Endothelial cell of umbilical vein (primary cell): ENCODE measurements at regions not wholly inside any gene's neighbourhood (a gene's known extent, or its start where the extent isn't known, plus 50 kb on each side); places are given as distances from the start of the nearest gene placed in this dataset.

ENCODE experiments used
- BruUV-seq: library from RNA; stranded (reverse); fragments of 400-500 nt; replicated peaks from 2 replicates; lab custom pipeline; 2021; lab: Mats Ljungman, UMichigan
- CTCF ChIA-PET: fragments of 300-600, 350-600 bp; sonication (Branson Sonifier 250); formaldehyde crosslinking; loops from one replicate; lab custom pipeline; 2021; ENCODE audit warnings: antibody characterized with exemption, inconsistent platforms; lab: Charles Lee
- POLR2A ChIA-PET: fragments of 300-600, 350-600 bp; sonication (Branson Sonifier 250); formaldehyde crosslinking; loops from one replicate; lab custom pipeline; 2021; ENCODE audit warnings: antibody characterized with exemption, inconsistent platforms; lab: Charles Lee
- DNase-seq: peaks from one replicate; pipeline ENCODE4 v3.0.0-alpha.2; 2011; ENCODE audit warnings: low read depth, low spot score
- FAIRE-seq: peaks from 2 replicates; lab custom pipeline; 2011; peaks lifted over from hg19 to GRCh38; lab: Jason Lieb, UNC
- H2AFZ ChIP-seq: 2 replicates; pipeline ENCODE4 v1.6.0; 2012; ENCODE audit warnings: low read depth, low read length, control low read depth, inconsistent platforms
- H3K27ac ChIP-seq: 2 replicates; pipeline ENCODE4 v1.5.1; 2011; ENCODE audit warnings: low read depth, mild to moderate bottlenecking, control low read depth, low read length, moderate library complexity; ENCODE audit not compliant: insufficient read depth
- H3K27me3 ChIP-seq, 2 experiments: 2 replicates each; pipeline versions ENCODE4 v1.6.0 to v1.6.1; 2011; ENCODE audit warnings: low read length in 2 of 2, mixed read lengths in 1 of 2; ENCODE audit not compliant: control insufficient read depth in 2 of 2, insufficient read depth in 2 of 2
- H3K36me3 ChIP-seq, 2 experiments: 2 replicates in 1 of 2; 3 replicates in 1 of 2; pipeline ENCODE4 v1.5.1; 2011; ENCODE audit warnings: low read length in 2 of 2, mild to moderate bottlenecking in 1 of 2, moderate library complexity in 1 of 2; ENCODE audit not compliant: control insufficient read depth in 2 of 2, insufficient read depth in 2 of 2; ENCODE audit errors: extremely low read depth in 1 of 2
- H3K4me1 ChIP-seq: 3 replicates; pipeline ENCODE4 v1.5.1; 2011; ENCODE audit warnings: mild to moderate bottlenecking, low read length; ENCODE audit not compliant: control insufficient read depth, insufficient read depth; ENCODE audit errors: extremely low read depth
- H3K4me2 ChIP-seq: 2 replicates; pipeline ENCODE4 v1.6.1; 2011; ENCODE audit warnings: low read length, control low read depth, mixed read lengths; ENCODE audit not compliant: insufficient read depth
- H3K4me3 ChIP-seq, 3 experiments: fragments of 200-600 bp in 1 of 3; sonication (generic), shearing (Covaris generic) in 1 of 3; replicated peaks in 1 of 3; 2 replicates each; pipeline ENCODE4 v1.5.1; 2011 to 2016; ENCODE audit warnings: control low read depth in 3 of 3, low read length in 3 of 3, mild to moderate bottlenecking in 2 of 3, inconsistent platforms in 1 of 3, low read depth in 1 of 3, moderate library complexity in 1 of 3; ENCODE audit not compliant: insufficient read depth in 1 of 3
- H3K79me2 ChIP-seq: 2 replicates; pipeline ENCODE4 v1.6.0; 2012; ENCODE audit warnings: low read length, inconsistent platforms; ENCODE audit not compliant: control insufficient read depth, insufficient read depth
- H3K9ac ChIP-seq: replicated peaks from 2 replicates; pipeline ENCODE3; 2011; ENCODE audit warnings: low read length, control low read depth; ENCODE audit not compliant: insufficient read depth; ENCODE audit errors: extremely low read depth
- H3K9me1 ChIP-seq: replicated peaks from 3 replicates; pipeline ENCODE4 v1.6.0; 2011; ENCODE audit warnings: mild to moderate bottlenecking, low read length; ENCODE audit not compliant: control insufficient read depth, insufficient read depth; ENCODE audit errors: extremely low read depth
- H3K9me3 ChIP-seq: replicated peaks from 2 replicates; pipeline ENCODE4 v1.5.1; 2012; ENCODE audit warnings: low read length, inconsistent platforms; ENCODE audit not compliant: control insufficient read depth, insufficient read depth
- H4K20me1 ChIP-seq: replicated peaks from 2 replicates; pipeline ENCODE3; 2011; ENCODE audit warnings: mild to moderate bottlenecking, low read length; ENCODE audit not compliant: control insufficient read depth, insufficient read depth; ENCODE audit errors: extremely low read depth
- EZH2 ChIP-seq: IDR thresholded peaks from 2 replicates; pipeline ENCODE4 v1.6.1; 2012; ENCODE audit warnings: borderline replicate concordance, low read depth, mild to moderate bottlenecking, moderate library complexity, low read length, inconsistent platforms; ENCODE audit not compliant: severe bottlenecking
- FOS ChIP-seq: IDR thresholded peaks from 2 replicates; pipeline ENCODE4 v1.6.1; 2011; ENCODE audit warnings: mild to moderate bottlenecking, low read length, moderate library complexity, borderline replicate concordance; ENCODE audit not compliant: insufficient read depth
- GATA2 ChIP-seq: IDR thresholded peaks from 2 replicates; pipeline ENCODE4 v1.7.0; 2011; ENCODE audit warnings: low read depth, mild to moderate bottlenecking, moderate library complexity, mixed read lengths, low read length; ENCODE audit not compliant: insufficient read length, insufficient read depth
- JUN ChIP-seq: IDR thresholded peaks from 2 replicates; pipeline ENCODE4 v1.6.1; 2011; ENCODE audit warnings: borderline replicate concordance, low read depth; ENCODE audit not compliant: insufficient read length, insufficient read depth
- MAX ChIP-seq: IDR thresholded peaks from 2 replicates; pipeline ENCODE4 v1.6.1; 2011; ENCODE audit not compliant: insufficient read depth, insufficient read length
- MYC ChIP-seq: IDR thresholded peaks from one replicate; pipeline ENCODE4 v1.6.1; 2011; ENCODE audit warnings: mild to moderate bottlenecking, low read depth, low read length
- POLR2A ChIP-seq: IDR thresholded peaks from 2 replicates; pipeline ENCODE4 v1.6.1; 2012; ENCODE audit warnings: low read depth, mild to moderate bottlenecking, control low read depth, low read length
- POLR2AphosphoS5 ChIP-seq: IDR thresholded peaks from 2 replicates; pipeline ENCODE4 v1.6.1; 2012; ENCODE audit warnings: low read depth, mild to moderate bottlenecking, control low read depth, low read length, moderate library complexity; ENCODE audit not compliant: insufficient read depth
- dilution Hi-C: fragments of 300-500 bp; cut with MboI; formaldehyde crosslinking; loops from one replicate; pipeline ENCODE4 v1.15.0; 2019; ENCODE audit warnings: low sequenced_read_pairs; ENCODE audit not compliant: extremely low pct_ligation_motif_present
- intact Hi-C: fragments of 100-400 bp; cut with micrococcal nuclease; formaldehyde crosslinking; loops from one replicate; pipeline ENCODE4 v1.10.0; 2022
- TF ChIP-seq, protein P1 (sequence below), 2 donors: IDR thresholded peaks; 1 replicate in 1 of 2; 2 replicates in 1 of 2; pipeline ENCODE4 v1.5.1; 2011; ENCODE audit warnings: low read length in 2 of 2, mild to moderate bottlenecking in 2 of 2, moderate library complexity in 2 of 2, control low read depth in 1 of 2, inconsistent platforms in 1 of 2, low read depth in 1 of 2; ENCODE audit not compliant: insufficient read depth in 1 of 2; ENCODE audit errors: extremely low read depth in 1 of 2

DNA sequence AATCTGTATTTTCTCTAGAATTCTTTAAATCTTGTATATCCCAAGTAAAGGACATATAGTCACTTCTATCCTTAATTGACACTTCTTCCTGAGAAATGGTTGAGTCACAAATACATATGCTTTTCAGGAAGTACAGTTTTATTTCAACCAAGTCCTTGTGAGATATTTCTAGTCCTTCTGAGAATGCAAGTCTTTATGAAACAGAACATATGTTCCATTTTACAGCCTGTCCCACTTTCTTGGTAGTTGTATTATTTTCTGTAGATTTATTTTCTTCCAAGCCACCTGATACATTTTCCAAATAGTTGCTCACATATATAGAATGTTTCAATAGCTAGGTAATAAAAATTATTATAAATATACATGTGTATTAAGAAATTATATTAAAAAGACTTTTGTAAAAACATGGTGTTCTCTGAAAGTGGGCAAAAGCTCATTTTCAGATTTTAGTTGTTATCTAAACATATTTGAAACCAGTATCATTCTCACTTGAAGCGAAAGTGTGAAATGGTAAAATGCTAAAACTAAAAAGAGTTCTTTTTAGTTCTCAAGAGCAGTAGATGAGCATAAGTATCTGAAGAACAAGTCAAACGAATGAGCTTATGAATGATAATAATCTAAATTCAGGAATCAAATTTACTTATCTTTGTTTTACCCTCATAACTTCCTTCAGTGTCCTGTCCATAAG is 468.0 kb downstream of the EPHA5 start:
- Histone ChIP-seq H3K27me3 (no peaks in the 10 kb centered on the region), H3K27ac (no peak overlapping the region), H3K36me3 (no peaks in the 10 kb centered on the region), H4K20me1 (no peaks in the 10 kb centered on the region), H3K9me3 (no peaks in the 10 kb centered on the region), H3K4me1 (no peaks in the 10 kb centered on the region), H3K4me3 (no peak overlapping the region), H3K9me1 (no peaks in the 10 kb centered on the region), H3K79me2 (no peaks in the 10 kb centered on the region), H2AFZ (no peak overlapping the region), H3K9ac (no peak overlapping the region), H3K4me2 (no peak overlapping the region)
- ChIA-PET POLR2A (no interaction called here), CTCF (no interaction called here)
- dilution Hi-C loops (no loop called here), intact Hi-C loops (no loop called here)
- FAIRE-seq (no peak), DNase-seq (no peak)
- BruUV-seq, result no TSS peak
- TF ChIP-seq FOS, result no peak
- TF ChIP-seq GATA2, result no peak
- no peak for TF ChIP-seq JUN
- TF ChIP-seq POLR2A, result no peak
- no peak for TF ChIP-seq POLR2AphosphoS5
- no peak for TF ChIP-seq MAX
- no peak for TF ChIP-seq EZH2
- TF ChIP-seq, protein P1, sequence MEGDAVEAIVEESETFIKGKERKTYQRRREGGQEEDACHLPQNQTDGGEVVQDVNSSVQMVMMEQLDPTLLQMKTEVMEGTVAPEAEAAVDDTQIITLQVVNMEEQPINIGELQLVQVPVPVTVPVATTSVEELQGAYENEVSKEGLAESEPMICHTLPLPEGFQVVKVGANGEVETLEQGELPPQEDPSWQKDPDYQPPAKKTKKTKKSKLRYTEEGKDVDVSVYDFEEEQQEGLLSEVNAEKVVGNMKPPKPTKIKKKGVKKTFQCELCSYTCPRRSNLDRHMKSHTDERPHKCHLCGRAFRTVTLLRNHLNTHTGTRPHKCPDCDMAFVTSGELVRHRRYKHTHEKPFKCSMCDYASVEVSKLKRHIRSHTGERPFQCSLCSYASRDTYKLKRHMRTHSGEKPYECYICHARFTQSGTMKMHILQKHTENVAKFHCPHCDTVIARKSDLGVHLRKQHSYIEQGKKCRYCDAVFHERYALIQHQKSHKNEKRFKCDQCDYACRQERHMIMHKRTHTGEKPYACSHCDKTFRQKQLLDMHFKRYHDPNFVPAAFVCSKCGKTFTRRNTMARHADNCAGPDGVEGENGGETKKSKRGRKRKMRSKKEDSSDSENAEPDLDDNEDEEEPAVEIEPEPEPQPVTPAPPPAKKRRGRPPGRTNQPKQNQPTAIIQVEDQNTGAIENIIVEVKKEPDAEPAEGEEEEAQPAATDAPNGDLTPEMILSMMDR (IDR thresholded peaks at IDR 0.05; ENCODE audit: extremely low read depth in 1 of 2, insufficient read depth in 1 of 2, low read depth in 1 of 2, low read length in 2 of 2), result no peak
- no peak for TF ChIP-seq MYC
